H1 (cell line): ENCODE measurements at regions not wholly inside any gene's neighbourhood (a gene's known extent, or its start where the extent isn't known, plus 50 kb on each side); places are given as distances from the start of the nearest gene placed in this dataset.

Experiments
- CHD1 ChIP-seq: IDR thresholded peaks from 2 replicates; pipeline ENCODE4 v1.6.1; 2012; ENCODE audit warnings: low read depth, low read length, improper control_type of control experiment
- TF ChIP-seq, protein P1 (sequence below): fragments of 300-600 bp; sonication (generic); IDR thresholded peaks from 2 replicates; pipeline ENCODE4 v1.7.1; 2012; ENCODE audit warnings: low read length, moderate library complexity, mild to moderate bottlenecking, inconsistent platforms; ENCODE audit not compliant: insufficient replicate concordance

DNA sequence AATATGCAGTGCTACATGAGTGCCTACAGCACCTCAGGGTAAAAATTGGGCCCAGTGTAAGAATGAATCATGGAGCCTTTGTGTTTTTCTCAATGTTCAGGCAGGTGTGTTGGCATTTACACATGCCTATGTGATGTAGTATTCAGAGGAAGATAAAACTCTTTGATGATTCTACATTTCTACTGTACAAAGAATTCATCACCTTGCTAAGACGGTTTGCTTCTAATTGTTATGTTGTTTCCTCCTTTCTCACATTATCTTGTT is 867.3 kb downstream of the TTLL7 start (continued):
- TF ChIP-seq, protein P1, sequence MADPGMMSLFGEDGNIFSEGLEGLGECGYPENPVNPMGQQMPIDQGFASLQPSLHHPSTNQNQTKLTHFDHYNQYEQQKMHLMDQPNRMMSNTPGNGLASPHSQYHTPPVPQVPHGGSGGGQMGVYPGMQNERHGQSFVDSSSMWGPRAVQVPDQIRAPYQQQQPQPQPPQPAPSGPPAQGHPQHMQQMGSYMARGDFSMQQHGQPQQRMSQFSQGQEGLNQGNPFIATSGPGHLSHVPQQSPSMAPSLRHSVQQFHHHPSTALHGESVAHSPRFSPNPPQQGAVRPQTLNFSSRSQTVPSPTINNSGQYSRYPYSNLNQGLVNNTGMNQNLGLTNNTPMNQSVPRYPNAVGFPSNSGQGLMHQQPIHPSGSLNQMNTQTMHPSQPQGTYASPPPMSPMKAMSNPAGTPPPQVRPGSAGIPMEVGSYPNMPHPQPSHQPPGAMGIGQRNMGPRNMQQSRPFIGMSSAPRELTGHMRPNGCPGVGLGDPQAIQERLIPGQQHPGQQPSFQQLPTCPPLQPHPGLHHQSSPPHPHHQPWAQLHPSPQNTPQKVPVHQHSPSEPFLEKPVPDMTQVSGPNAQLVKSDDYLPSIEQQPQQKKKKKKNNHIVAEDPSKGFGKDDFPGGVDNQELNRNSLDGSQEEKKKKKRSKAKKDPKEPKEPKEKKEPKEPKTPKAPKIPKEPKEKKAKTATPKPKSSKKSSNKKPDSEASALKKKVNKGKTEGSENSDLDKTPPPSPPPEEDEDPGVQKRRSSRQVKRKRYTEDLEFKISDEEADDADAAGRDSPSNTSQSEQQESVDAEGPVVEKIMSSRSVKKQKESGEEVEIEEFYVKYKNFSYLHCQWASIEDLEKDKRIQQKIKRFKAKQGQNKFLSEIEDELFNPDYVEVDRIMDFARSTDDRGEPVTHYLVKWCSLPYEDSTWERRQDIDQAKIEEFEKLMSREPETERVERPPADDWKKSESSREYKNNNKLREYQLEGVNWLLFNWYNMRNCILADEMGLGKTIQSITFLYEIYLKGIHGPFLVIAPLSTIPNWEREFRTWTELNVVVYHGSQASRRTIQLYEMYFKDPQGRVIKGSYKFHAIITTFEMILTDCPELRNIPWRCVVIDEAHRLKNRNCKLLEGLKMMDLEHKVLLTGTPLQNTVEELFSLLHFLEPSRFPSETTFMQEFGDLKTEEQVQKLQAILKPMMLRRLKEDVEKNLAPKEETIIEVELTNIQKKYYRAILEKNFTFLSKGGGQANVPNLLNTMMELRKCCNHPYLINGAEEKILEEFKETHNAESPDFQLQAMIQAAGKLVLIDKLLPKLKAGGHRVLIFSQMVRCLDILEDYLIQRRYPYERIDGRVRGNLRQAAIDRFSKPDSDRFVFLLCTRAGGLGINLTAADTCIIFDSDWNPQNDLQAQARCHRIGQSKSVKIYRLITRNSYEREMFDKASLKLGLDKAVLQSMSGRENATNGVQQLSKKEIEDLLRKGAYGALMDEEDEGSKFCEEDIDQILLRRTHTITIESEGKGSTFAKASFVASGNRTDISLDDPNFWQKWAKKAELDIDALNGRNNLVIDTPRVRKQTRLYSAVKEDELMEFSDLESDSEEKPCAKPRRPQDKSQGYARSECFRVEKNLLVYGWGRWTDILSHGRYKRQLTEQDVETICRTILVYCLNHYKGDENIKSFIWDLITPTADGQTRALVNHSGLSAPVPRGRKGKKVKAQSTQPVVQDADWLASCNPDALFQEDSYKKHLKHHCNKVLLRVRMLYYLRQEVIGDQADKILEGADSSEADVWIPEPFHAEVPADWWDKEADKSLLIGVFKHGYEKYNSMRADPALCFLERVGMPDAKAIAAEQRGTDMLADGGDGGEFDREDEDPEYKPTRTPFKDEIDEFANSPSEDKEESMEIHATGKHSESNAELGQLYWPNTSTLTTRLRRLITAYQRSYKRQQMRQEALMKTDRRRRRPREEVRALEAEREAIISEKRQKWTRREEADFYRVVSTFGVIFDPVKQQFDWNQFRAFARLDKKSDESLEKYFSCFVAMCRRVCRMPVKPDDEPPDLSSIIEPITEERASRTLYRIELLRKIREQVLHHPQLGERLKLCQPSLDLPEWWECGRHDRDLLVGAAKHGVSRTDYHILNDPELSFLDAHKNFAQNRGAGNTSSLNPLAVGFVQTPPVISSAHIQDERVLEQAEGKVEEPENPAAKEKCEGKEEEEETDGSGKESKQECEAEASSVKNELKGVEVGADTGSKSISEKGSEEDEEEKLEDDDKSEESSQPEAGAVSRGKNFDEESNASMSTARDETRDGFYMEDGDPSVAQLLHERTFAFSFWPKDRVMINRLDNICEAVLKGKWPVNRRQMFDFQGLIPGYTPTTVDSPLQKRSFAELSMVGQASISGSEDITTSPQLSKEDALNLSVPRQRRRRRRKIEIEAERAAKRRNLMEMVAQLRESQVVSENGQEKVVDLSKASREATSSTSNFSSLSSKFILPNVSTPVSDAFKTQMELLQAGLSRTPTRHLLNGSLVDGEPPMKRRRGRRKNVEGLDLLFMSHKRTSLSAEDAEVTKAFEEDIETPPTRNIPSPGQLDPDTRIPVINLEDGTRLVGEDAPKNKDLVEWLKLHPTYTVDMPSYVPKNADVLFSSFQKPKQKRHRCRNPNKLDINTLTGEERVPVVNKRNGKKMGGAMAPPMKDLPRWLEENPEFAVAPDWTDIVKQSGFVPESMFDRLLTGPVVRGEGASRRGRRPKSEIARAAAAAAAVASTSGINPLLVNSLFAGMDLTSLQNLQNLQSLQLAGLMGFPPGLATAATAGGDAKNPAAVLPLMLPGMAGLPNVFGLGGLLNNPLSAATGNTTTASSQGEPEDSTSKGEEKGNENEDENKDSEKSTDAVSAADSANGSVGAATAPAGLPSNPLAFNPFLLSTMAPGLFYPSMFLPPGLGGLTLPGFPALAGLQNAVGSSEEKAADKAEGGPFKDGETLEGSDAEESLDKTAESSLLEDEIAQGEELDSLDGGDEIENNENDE: no peak
- TF ChIP-seq CHD1: no peak
